NB4 (cell line): ENCODE measurements at regions not wholly inside any gene's neighbourhood (a gene's known extent, or its start where the extent isn't known, plus 50 kb on each side); places are given as distances from the start of the nearest gene placed in this dataset.

Source experiments
- DNase-seq: peaks from one replicate; pipeline ENCODE4 v3.0.0; 2010; ENCODE audit warnings: low read depth
- H3K4me3 ChIP-seq: one replicate; pipeline ENCODE4 v1.5.1; 2011; ENCODE audit warnings: mild to moderate bottlenecking, low read depth, low read length, moderate library complexity
- MYC ChIP-seq: IDR thresholded peaks from 2 replicates; pipeline ENCODE4 v1.6.1; 2011; ENCODE audit warnings: low read depth, low read length
- POLR2A ChIP-seq: IDR thresholded peaks from 2 replicates; pipeline ENCODE4 v1.6.1; 2011; ENCODE audit warnings: mild to moderate bottlenecking; ENCODE audit not compliant: insufficient read length; ENCODE audit errors: extremely low read depth
- TF ChIP-seq, protein P1 (sequence below): IDR thresholded peaks from one replicate; pipeline ENCODE4 v1.5.1; 2012; ENCODE audit warnings: low read depth, low read length
- TF ChIP-seq, protein P2 (sequence below): IDR thresholded peaks from 2 replicates; pipeline ENCODE4 v1.6.1; 2011; ENCODE audit warnings: low read depth, low read length

DNA sequence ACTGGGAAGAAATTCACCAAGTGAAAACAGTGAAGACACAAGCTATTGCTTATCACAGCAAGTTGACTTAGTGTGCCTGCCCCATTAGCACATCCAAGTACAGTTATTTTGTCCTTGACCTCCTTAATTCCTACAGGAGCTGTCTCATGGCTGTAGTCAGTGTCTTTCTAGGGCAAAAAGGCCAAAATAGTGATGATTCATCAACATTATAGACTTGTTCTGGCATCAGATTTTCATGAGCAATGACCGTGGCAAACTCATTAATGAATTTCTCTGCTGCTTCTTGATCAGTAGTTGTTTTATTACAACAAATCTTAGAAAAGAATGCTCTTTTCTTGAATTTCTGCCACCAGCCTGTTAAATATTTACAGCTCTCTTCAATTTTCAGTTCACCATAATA lies 1169.3 kb upstream of the DDX18 start:
- DNase-seq: no peak
- no peak overlapping the region for H3K4me3 ChIP-seq
- TF ChIP-seq POLR2A (no peak), MYC (no peak)
- TF ChIP-seq, protein P1, sequence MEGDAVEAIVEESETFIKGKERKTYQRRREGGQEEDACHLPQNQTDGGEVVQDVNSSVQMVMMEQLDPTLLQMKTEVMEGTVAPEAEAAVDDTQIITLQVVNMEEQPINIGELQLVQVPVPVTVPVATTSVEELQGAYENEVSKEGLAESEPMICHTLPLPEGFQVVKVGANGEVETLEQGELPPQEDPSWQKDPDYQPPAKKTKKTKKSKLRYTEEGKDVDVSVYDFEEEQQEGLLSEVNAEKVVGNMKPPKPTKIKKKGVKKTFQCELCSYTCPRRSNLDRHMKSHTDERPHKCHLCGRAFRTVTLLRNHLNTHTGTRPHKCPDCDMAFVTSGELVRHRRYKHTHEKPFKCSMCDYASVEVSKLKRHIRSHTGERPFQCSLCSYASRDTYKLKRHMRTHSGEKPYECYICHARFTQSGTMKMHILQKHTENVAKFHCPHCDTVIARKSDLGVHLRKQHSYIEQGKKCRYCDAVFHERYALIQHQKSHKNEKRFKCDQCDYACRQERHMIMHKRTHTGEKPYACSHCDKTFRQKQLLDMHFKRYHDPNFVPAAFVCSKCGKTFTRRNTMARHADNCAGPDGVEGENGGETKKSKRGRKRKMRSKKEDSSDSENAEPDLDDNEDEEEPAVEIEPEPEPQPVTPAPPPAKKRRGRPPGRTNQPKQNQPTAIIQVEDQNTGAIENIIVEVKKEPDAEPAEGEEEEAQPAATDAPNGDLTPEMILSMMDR: no peak
- TF ChIP-seq, protein P2, sequence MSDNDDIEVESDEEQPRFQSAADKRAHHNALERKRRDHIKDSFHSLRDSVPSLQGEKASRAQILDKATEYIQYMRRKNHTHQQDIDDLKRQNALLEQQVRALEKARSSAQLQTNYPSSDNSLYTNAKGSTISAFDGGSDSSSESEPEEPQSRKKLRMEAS: no peak

DNA sequence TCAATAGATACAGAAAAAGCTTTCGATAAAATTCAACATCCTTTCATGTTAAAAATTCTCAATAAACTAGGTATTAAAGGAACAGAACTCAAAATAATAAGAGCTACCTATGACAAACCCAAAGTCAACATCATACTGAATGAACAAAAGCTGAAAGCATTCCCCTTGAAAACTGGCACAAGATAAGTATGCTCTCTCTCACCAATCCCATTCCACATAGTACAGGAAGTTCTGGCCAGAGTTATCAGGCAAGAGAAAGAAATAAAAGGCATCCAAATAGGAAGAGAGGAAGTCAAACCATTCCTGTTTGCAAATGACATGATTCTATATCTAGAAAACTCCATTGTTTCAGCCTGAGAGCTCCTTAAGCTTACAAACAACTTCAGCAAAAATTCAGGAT lies 1145.8 kb upstream of the DDX18 start:
- H3K4me3 ChIP-seq: no peak overlapping the region
- TF ChIP-seq POLR2A: no peak
- TF ChIP-seq, protein P2: no peak
- TF ChIP-seq, protein P1: no peak
- no peak for TF ChIP-seq MYC
- DNase-seq: no peak

DNA sequence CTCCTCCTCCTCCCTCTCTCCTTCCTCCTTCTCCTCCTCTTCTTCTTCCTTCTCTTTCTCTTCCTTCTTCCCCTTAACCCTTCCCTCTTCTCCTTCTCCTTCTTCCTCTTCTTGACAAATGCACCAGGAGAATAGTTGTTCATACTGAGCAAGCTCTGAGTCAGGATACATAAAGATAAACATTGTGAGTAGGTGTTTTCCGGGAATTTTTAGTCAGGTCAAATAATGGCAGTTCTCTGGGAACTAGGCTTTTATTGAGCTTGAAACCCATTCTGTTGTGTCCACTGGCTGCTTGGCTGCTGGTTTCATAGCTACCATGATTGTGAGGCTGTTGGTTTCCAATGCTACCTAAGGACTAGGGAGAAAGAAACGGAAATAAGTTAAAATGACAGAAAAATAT lies 1144.7 kb upstream of the DDX18 start:
- no peak overlapping the region for H3K4me3 ChIP-seq
- no peak for DNase-seq
- TF ChIP-seq, protein P1: no peak
- TF ChIP-seq, protein P2: no peak
- TF ChIP-seq MYC: no peak
- TF ChIP-seq POLR2A: no peak

DNA sequence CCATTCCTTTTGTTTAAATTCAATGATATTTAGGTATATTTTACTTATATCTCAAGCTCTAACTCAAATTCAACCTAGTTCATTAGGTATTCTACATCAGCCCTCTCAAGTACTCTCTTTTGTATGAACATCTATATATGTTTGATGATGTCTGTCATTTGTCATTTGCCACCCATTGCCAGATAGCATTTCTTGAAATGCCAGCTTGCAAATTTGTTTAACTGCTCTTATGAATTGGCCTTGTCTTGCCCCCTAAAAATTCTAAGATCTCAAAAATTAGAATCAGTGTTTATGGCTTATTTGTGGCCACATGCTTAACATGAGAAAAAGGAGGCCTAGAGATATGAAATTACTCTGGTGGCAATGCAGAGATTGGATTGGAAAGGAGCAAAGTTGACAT lies 1140.3 kb upstream of the DDX18 start:
- no peak for DNase-seq
- TF ChIP-seq, protein P2: no peak
- TF ChIP-seq POLR2A: no peak
- TF ChIP-seq, protein P1: no peak
- no peak for TF ChIP-seq MYC
- no peak overlapping the region for H3K4me3 ChIP-seq

DNA sequence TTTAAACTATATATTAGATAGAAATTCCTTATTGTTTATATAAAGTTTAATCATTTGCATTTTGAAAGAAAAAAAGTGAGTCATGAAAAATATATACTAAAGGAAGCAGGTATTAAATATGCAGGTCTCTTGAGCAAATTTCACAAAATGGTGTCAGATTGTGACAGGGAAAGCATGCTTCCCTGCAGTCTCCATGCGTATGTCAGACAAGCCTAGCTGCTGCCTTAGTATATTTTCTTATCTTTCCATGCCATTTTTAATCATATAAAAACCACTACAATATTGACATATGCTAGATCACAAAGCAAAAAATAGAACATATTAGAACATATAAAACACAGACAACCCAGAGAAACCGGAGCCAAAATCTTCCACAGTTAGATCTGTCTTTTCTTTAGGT lies 1137.7 kb upstream of the DDX18 start:
- TF ChIP-seq, protein P1: no peak
- TF ChIP-seq, protein P2: no peak
- TF ChIP-seq POLR2A: no peak
- no peak for TF ChIP-seq MYC
- H3K4me3 ChIP-seq: no peak overlapping the region
- no peak for DNase-seq
